SK-N-SH treated with all-trans-retinoic acid at 6 μM for 48 hours (cell line): ENCODE measurements at regions not wholly inside any gene's neighbourhood (a gene's known extent, or its start where the extent isn't known, plus 50 kb on each side); places are given as distances from the start of the nearest gene placed in this dataset.

Experiments
- ATAC-seq: fragments of 200-7000 bp; cut with Tn5 transposase; 3 replicates; pipeline ENCODE4 v1.9.1; 2020; ENCODE audit warnings: mild to moderate bottlenecking, moderate library complexity
- ARNTL ChIP-seq: fragments of 450-650 bp; formaldehyde crosslinking; IDR thresholded peaks from 2 replicates; pipeline ENCODE4 v1.5.0; 2020; ENCODE audit warnings: low read depth, mild to moderate bottlenecking, moderate library complexity, borderline replicate concordance
- BACH2 ChIP-seq: fragments of 250-450 bp; sonication (Bioruptor Pico); IDR thresholded peaks from 2 replicates; pipeline ENCODE4 v1.9.0; 2021; ENCODE audit warnings: mild to moderate bottlenecking, borderline replicate concordance
- CREB5 ChIP-seq: fragments of 250-450 bp; sonication (Bioruptor Pico); IDR thresholded peaks from 2 replicates; pipeline ENCODE4 v1.5.1; 2020; ENCODE audit warnings: low read depth, mild to moderate bottlenecking, moderate library complexity
- CSDC2 ChIP-seq: fragments of 250-450 bp; sonication (Bioruptor Pico); IDR thresholded peaks from 2 replicates; pipeline ENCODE4 v1.5.0; 2020; ENCODE audit warnings: mild to moderate bottlenecking, moderate library complexity
- CSRNP3 ChIP-seq: fragments of 250-450 bp; sonication (Bioruptor Pico); IDR thresholded peaks from 2 replicates; pipeline ENCODE4 v1.5.1; 2021; ENCODE audit warnings: mild to moderate bottlenecking, moderate library complexity
- ESRRG ChIP-seq: fragments of 250-450 bp; sonication (Bioruptor Pico); IDR thresholded peaks from 2 replicates; pipeline ENCODE4 v1.6.1; 2021; ENCODE audit warnings: mild to moderate bottlenecking
- GLIS3 ChIP-seq: fragments of 250-450 bp; sonication (Bioruptor Pico); IDR thresholded peaks from 2 replicates; pipeline ENCODE4 v1.5.0; 2020; ENCODE audit warnings: mild to moderate bottlenecking, moderate library complexity
- ISL1 ChIP-seq: fragments of 250-450 bp; sonication (Bioruptor Pico); IDR thresholded peaks from 2 replicates; pipeline ENCODE4 v2.1.2; 2022; ENCODE audit warnings: mild to moderate bottlenecking, moderate library complexity
- OSR1 ChIP-seq: fragments of 250-450 bp; sonication (Bioruptor Pico); IDR thresholded peaks from 2 replicates; pipeline ENCODE4 v1.8.0; 2022; ENCODE audit warnings: moderate library complexity, mild to moderate bottlenecking, inconsistent platforms
- PATZ1 ChIP-seq: fragments of 250-450 bp; sonication (Bioruptor Pico); IDR thresholded peaks from 2 replicates; pipeline ENCODE4 v1.8.0; 2020; ENCODE audit warnings: mild to moderate bottlenecking, moderate library complexity, borderline replicate concordance
- POU6F1 ChIP-seq: fragments of 250-450 bp; sonication (Bioruptor Pico); IDR thresholded peaks from 2 replicates; pipeline ENCODE4 v1.8.0; 2021; ENCODE audit warnings: low read depth, mild to moderate bottlenecking, moderate library complexity, borderline replicate concordance
- PPARA ChIP-seq: fragments of 250-450 bp; sonication (Bioruptor Pico); IDR thresholded peaks from 2 replicates; pipeline ENCODE4 v1.5.0; 2020; ENCODE audit warnings: mild to moderate bottlenecking, borderline replicate concordance
- RARB ChIP-seq: fragments of 250-450 bp; sonication (Bioruptor Pico); IDR thresholded peaks from 2 replicates; pipeline ENCODE4 v1.8.0; 2021; ENCODE audit warnings: mild to moderate bottlenecking, moderate library complexity
- SNAI2 ChIP-seq: fragments of 250-450 bp; sonication (Bioruptor Pico); IDR thresholded peaks from 2 replicates; pipeline ENCODE4 v1.5.0; 2020; ENCODE audit warnings: mild to moderate bottlenecking, moderate library complexity
- TCF4 ChIP-seq: fragments of 250-450 bp; sonication (Bioruptor Pico); IDR thresholded peaks from 2 replicates; pipeline ENCODE4 v1.8.0; 2021; ENCODE audit warnings: mild to moderate bottlenecking, moderate library complexity, borderline replicate concordance
- TOX ChIP-seq: fragments of 250-450 bp; sonication (Bioruptor Pico); IDR thresholded peaks from 2 replicates; pipeline ENCODE4 v1.8.0; 2021; ENCODE audit warnings: mild to moderate bottlenecking, moderate library complexity, borderline replicate concordance
- ZC3H10 ChIP-seq: fragments of 250-450 bp; sonication (Bioruptor Pico); IDR thresholded peaks from 2 replicates; pipeline ENCODE4 v1.5.1; 2021; ENCODE audit warnings: mild to moderate bottlenecking, moderate library complexity
- ZFP3 ChIP-seq: fragments of 250-450 bp; sonication (Bioruptor Pico); IDR thresholded peaks from 2 replicates; pipeline ENCODE4 v1.5.0; 2020; ENCODE audit warnings: mild to moderate bottlenecking, moderate library complexity
- ZFP30 ChIP-seq: fragments of 450-650 bp; formaldehyde crosslinking; IDR thresholded peaks from 2 replicates; pipeline ENCODE4 v1.5.0; 2022; ENCODE audit warnings: mild to moderate bottlenecking, moderate library complexity
- ZNF565 ChIP-seq: fragments of 450-650 bp; formaldehyde crosslinking; conservative IDR thresholded peaks from 2 replicates; pipeline ENCODE4 v1.5.0; 2020; ENCODE audit warnings: low read depth, mild to moderate bottlenecking, moderate library complexity
- ZNF70 ChIP-seq: fragments of 450-650 bp; formaldehyde crosslinking; IDR thresholded peaks from 2 replicates; pipeline ENCODE4 v1.5.0; 2020; ENCODE audit warnings: mild to moderate bottlenecking, moderate library complexity

- TF ChIP-seq BACH2 (CRISPR knock-in tag) = no peak
- no peak for TF ChIP-seq ISL1
- no peak for TF ChIP-seq PPARA (CRISPR knock-in tag)
- no peak for TF ChIP-seq ZNF565 (CRISPR knock-in tag)
- no peak for TF ChIP-seq CREB5 (CRISPR knock-in tag)
- no peak for ATAC-seq
These were observed 334.4 kb upstream of the PCDH18 start for GRCh38 chr4:137866671-137867070.

GRCh38 chr4:137861682-137862081 is 329.4 kb upstream of the PCDH18 start:
- TF ChIP-seq ESRRG (CRISPR knock-in tag) (no peak), TCF4 (no peak), ZC3H10 (CRISPR knock-in tag) (no peak), PPARA (CRISPR knock-in tag) (no peak), ARNTL (no peak), PATZ1 (no peak), OSR1 (CRISPR knock-in tag) (no peak), ZFP3 (no peak), CREB5 (CRISPR knock-in tag) (no peak), SNAI2 (CRISPR knock-in tag) (no peak), POU6F1 (CRISPR knock-in tag) (no peak), CSRNP3 (CRISPR knock-in tag) (no peak), RARB (CRISPR knock-in tag) (no peak)
- TF ChIP-seq, all 23 proteins: peak for 0
- no peak for ATAC-seq

GRCh38 chr4:137853424-137853823 is 321.1 kb upstream of the PCDH18 start:
- no peak for ATAC-seq
- no peak for TF ChIP-seq GLIS3 (CRISPR knock-in tag)
- no peak for TF ChIP-seq ZC3H10 (CRISPR knock-in tag)
- no peak for TF ChIP-seq CSRNP3 (CRISPR knock-in tag)
- TF ChIP-seq PPARA (CRISPR knock-in tag) = no peak
- TF ChIP-seq CSDC2 (CRISPR knock-in tag) = no peak
- no peak for TF ChIP-seq ZFP30
- no peak for TF ChIP-seq POU6F1 (CRISPR knock-in tag)
- no peak for TF ChIP-seq SNAI2 (CRISPR knock-in tag)
- TF ChIP-seq BACH2 (CRISPR knock-in tag) = no peak
- no peak for TF ChIP-seq CREB5 (CRISPR knock-in tag)
- TF ChIP-seq ISL1 = no peak
- TF ChIP-seq TOX (CRISPR knock-in tag) = no peak
- no peak for TF ChIP-seq RARB (CRISPR knock-in tag)
- no peak for TF ChIP-seq ARNTL
- TF ChIP-seq ZNF70 (CRISPR knock-in tag) = no peak
- no peak for TF ChIP-seq OSR1 (CRISPR knock-in tag)
- no peak for TF ChIP-seq TCF4
- TF ChIP-seq PATZ1 = no peak
